RWPE1 (cell line): ENCODE measurements at regions not wholly inside any gene's neighbourhood (a gene's known extent, or its start where the extent isn't known, plus 50 kb on each side); places are given as distances from the start of the nearest gene placed in this dataset.

ENCODE experiments used
- CTCF ChIA-PET: fragments of 350-600 bp; sonication (Branson Sonifier 250); formaldehyde crosslinking; extraction: SDS; loops from one replicate; lab custom pipeline; 2021; lab: Yijun Ruan, JAX
- POLR2A ChIA-PET: fragments of 400-600 bp; formaldehyde crosslinking; extraction: SDS; loops from one replicate; lab custom pipeline; 2020; ENCODE audit warnings: antibody characterized with exemption; ENCODE audit not compliant: low non-redundant PET; lab: Yijun Ruan, JAX
- DNase-seq: peaks from one replicate; pipeline ENCODE4 v3.0.0; 2012; ENCODE audit warnings: low spot score
- H3K27ac ChIP-seq: fragments of 450-650 bp; 2 replicates; pipeline ENCODE4 v1.5.1; 2017
- CTCF ChIP-seq: fragments of 450-650 bp; conservative IDR thresholded peaks from 2 replicates; pipeline ENCODE4 v1.5.1; 2017; ENCODE audit warnings: low read depth, mild to moderate bottlenecking

GRCh38 chr15:35137190-35137574, 52.1 kb upstream of the NANOGP8 start:
- CTCF ChIA-PET = interaction anchor here (0.6 kb wide), 1 partner anchor 175 kb away, joined by 3 read pairs; no protein-coding TSS in a partner anchor
- no peak for DNase-seq
- TF ChIP-seq CTCF = no peak
- no peak overlapping the region for H3K27ac ChIP-seq
- POLR2A ChIA-PET = interaction anchor here (0.5 kb wide), 1 partner anchor 753 kb away, joined by 6 read pairs; no protein-coding TSS in a partner anchor

- TF ChIP-seq CTCF = no peak
These were observed 51.5 kb upstream of the NANOGP8 start for GRCh38 chr15:35136321-35137189.

More at GRCh38 chr15:35136321-35137189, 51.5 kb upstream of the NANOGP8 start:
- H3K27ac ChIP-seq = no peak overlapping the region
- DNase-seq = no peak
- ChIA-PET CTCF (interaction anchor here (0.6 kb wide), 2 partner anchors 67 to 176 kb away, joined by 3 read pairs; no protein-coding TSS in a partner anchor), POLR2A (no interaction called here)
